Panc1 (cell line): ENCODE measurements at regions not wholly inside any gene's neighbourhood (a gene's known extent, or its start where the extent isn't known, plus 50 kb on each side); places are given as distances from the start of the nearest gene placed in this dataset.

Experiments
- ATAC-seq: fragments of 200-7000 bp; cut with Tn5 transposase; 2 replicates; pipeline ENCODE4 v1.9.1; 2020; ENCODE audit warnings: mild to moderate bottlenecking, moderate library complexity
- BruUV-seq: library from RNA; stranded (reverse); fragments of 400-500 nt; replicated peaks from 2 replicates; lab custom pipeline; 2021; lab: Mats Ljungman, UMichigan
- CTCF ChIA-PET: fragments of 300-600 bp; sonication (Branson Sonifier 250); formaldehyde crosslinking; loops from one replicate; lab custom pipeline; 2022; ENCODE audit warnings: antibody characterized with exemption; lab: Charles Lee
- POLR2A ChIA-PET: fragments of 300-600 bp; sonication (Branson Sonifier 250); formaldehyde crosslinking; loops from one replicate; lab custom pipeline; 2022; ENCODE audit warnings: antibody characterized with exemption; lab: Charles Lee
- DNase-seq: peaks from one replicate; pipeline ENCODE4 v3.0.0-alpha.2; 2010; ENCODE audit warnings: low read depth, low spot score
- H3K27ac ChIP-seq: 2 replicates; pipeline ENCODE4 v1.5.1; 2011; ENCODE audit warnings: mild to moderate bottlenecking, low read length, inconsistent platforms
- H3K27me3 ChIP-seq: fragments of 200-500 bp; sonication (Bioruptor generic); 2 replicates; pipeline ENCODE4 v1.6.0; 2014; ENCODE audit warnings: low read length, inconsistent platforms; ENCODE audit not compliant: control insufficient read depth, insufficient read depth
- H3K36me3 ChIP-seq: fragments of 200-500 bp; sonication (Bioruptor generic); 2 replicates; pipeline ENCODE4 v1.5.1; 2014; ENCODE audit warnings: inconsistent platforms, mild to moderate bottlenecking, low read length, moderate library complexity; ENCODE audit not compliant: control insufficient read depth, insufficient read depth
- H3K4me1 ChIP-seq: 2 replicates; pipeline ENCODE4 v1.5.1; 2011; ENCODE audit warnings: inconsistent platforms, mild to moderate bottlenecking, low read length, moderate library complexity; ENCODE audit not compliant: control insufficient read depth, insufficient read depth
- H3K4me3 ChIP-seq, 2 experiments: 2 replicates each; pipeline ENCODE4 v1.5.1; 2011 to 2012; ENCODE audit warnings: low read depth in 2 of 2, low read length in 2 of 2, mild to moderate bottlenecking in 2 of 2, inconsistent platforms in 1 of 2, moderate library complexity in 1 of 2
- H3K9me3 ChIP-seq: fragments of 200-500 bp; sonication (Bioruptor generic); 2 replicates; pipeline ENCODE4 v1.5.1; 2014; ENCODE audit warnings: low read depth, mild to moderate bottlenecking, inconsistent platforms, low read length, moderate library complexity; ENCODE audit not compliant: control insufficient read depth, insufficient read depth
- CTCF ChIP-seq: fragments of 450-650 bp; IDR thresholded peaks from 2 replicates; pipeline ENCODE4 v1.5.1; 2017; ENCODE audit warnings: mild to moderate bottlenecking
- POLR2AphosphoS5 ChIP-seq: IDR thresholded peaks from 2 replicates; pipeline ENCODE4 v1.6.1; 2012; ENCODE audit warnings: mild to moderate bottlenecking, low read depth, low read length, moderate library complexity
- REST ChIP-seq, 2 experiments: IDR thresholded peaks; 2 replicates each; pipeline ENCODE4 v1.6.1; 2011 to 2012; ENCODE audit warnings: low read depth in 2 of 2, control low read depth in 1 of 2, low read length in 1 of 2, mild to moderate bottlenecking in 1 of 2, moderate library complexity in 1 of 2; ENCODE audit not compliant: insufficient read depth in 1 of 2
- SIN3A ChIP-seq: IDR thresholded peaks from 2 replicates; pipeline ENCODE4 v1.6.1; 2012; ENCODE audit warnings: low read depth, mild to moderate bottlenecking, low read length, moderate library complexity, borderline replicate concordance; ENCODE audit not compliant: insufficient read depth
- TCF7L2 ChIP-seq: IDR thresholded peaks from 2 replicates; pipeline ENCODE4 v1.6.1; 2011; ENCODE audit warnings: mild to moderate bottlenecking, low read depth, low read length, inconsistent platforms
- in situ Hi-C: cut with HindIII; loops from 2 replicates; pipeline ENCODE4 v1.10.0; 2016; ENCODE audit warnings: low sequenced_read_pairs, low pct_unique_long_range_greater_than_20kb
- intact Hi-C: fragments of 100-400 bp; cut with micrococcal nuclease; formaldehyde crosslinking; loops from one replicate; pipeline ENCODE4 v1.10.0; 2022; ENCODE audit not compliant: unreplicated experiment

- no TSS peak for BruUV-seq
- in situ Hi-C loops, result no loop called here
- Histone ChIP-seq H3K27me3 (no peaks in the 10 kb centered on the region), H3K4me1 (no peaks in the 10 kb centered on the region), H3K36me3 (no peaks in the 10 kb centered on the region), H3K9me3 (no peaks in the 10 kb centered on the region), H3K27ac (no peak overlapping the region), H3K4me3 (no peak overlapping the region)
- ChIA-PET CTCF (no interaction called here), POLR2A (no interaction called here)
- no peak for TF ChIP-seq SIN3A
- no peak for TF ChIP-seq TCF7L2
- no peak for TF ChIP-seq REST (IDR thresholded peaks at IDR 0.05; ENCODE audit: insufficient read depth in 1 of 2, low read depth in 2 of 2, low read length in 1 of 2)
- TF ChIP-seq CTCF, result no peak
- TF ChIP-seq POLR2AphosphoS5, result no peak
- intact Hi-C loops, result no loop called here
- DNase-seq (no peak), ATAC-seq (no peak)
Observed at GRCh38 chr21:14598065-14598464, 52.0 kb upstream of the SAMSN1 start.
